Esophagus squamous epithelium (tissue), 5 donors: ENCODE measurements at regions not wholly inside any gene's neighbourhood (a gene's known extent, or its start where the extent isn't known, plus 50 kb on each side); places are given as distances from the start of the nearest gene placed in this dataset.

ENCODE experiments used
- DNase-seq: peaks from one replicate; lab custom pipeline; 2025; lab: John Stamatoyannopoulos, UW
- H3K27ac ChIP-seq, 4 donors: fragments of 200-600 bp; sonication (generic); one replicate each; pipeline ENCODE4 v1.5.1; 2016 to 2019; ENCODE audit warnings: mild to moderate bottlenecking in 1 of 4
- H3K27me3 ChIP-seq, 4 donors: fragments of 200-600 bp; sonication (generic); 1 replicate in 3 of 4; 2 replicates in 1 of 4; pipeline versions ENCODE4 v1.5.1 to v1.6.0; 2017 to 2021; ENCODE audit warnings: antibody characterized with exemption in 1 of 4
- H3K36me3 ChIP-seq, 3 donors: fragments of 200-600 bp; sonication (generic); one replicate each; pipeline ENCODE4 v1.5.1; 2016 to 2019
- H3K4me1 ChIP-seq, 3 donors: fragments of 200-600 bp; sonication (generic); one replicate each; pipeline ENCODE4 v1.5.1; 2017 to 2019
- H3K4me3 ChIP-seq, 4 donors: fragments of 200-600 bp; sonication (generic); 1 replicate in 3 of 4; 2 replicates in 1 of 4; pipeline ENCODE4 v1.5.1; 2016 to 2019; ENCODE audit warnings: mild to moderate bottlenecking in 2 of 4, moderate library complexity in 1 of 4
- H3K9me3 ChIP-seq, 3 donors: fragments of 200-600 bp; sonication (generic); one replicate each; pipeline ENCODE4 v1.5.1; 2016 to 2019
- POLR2A ChIP-seq, 4 donors: fragments of 450-650 bp; IDR thresholded peaks; one replicate each; pipeline ENCODE4 v1.6.1; 2017; ENCODE audit warnings: antibody characterized with exemption in 4 of 4, mild to moderate bottlenecking in 4 of 4, moderate library complexity in 3 of 4
- WGBS, 2 donors: methylation state at CpG; one replicate each; pipeline ENCODE4 v1.1.5; 2018; 5-methylcytosine and 5-hydroxymethylcytosine counted together
- intact Hi-C: fragments of 100-400 bp; cut with DNase I; formaldehyde crosslinking; loops from one replicate; pipeline ENCODE4 v1.15.0; 2022
- TF ChIP-seq, protein P1 (sequence below), 6 experiments: fragments of 450-650 bp in 4 of 6; fragments of 200-600 bp in 2 of 6; sonication (generic) in 2 of 6; IDR thresholded peaks; one replicate each; pipeline ENCODE4 v1.5.1; 2016 to 2019; ENCODE audit warnings: antibody characterized with exemption in 6 of 6, mild to moderate bottlenecking in 4 of 6, moderate library complexity in 4 of 6
- donor health status: DM: yes; HTN: yes; CAD: no.

DNA sequence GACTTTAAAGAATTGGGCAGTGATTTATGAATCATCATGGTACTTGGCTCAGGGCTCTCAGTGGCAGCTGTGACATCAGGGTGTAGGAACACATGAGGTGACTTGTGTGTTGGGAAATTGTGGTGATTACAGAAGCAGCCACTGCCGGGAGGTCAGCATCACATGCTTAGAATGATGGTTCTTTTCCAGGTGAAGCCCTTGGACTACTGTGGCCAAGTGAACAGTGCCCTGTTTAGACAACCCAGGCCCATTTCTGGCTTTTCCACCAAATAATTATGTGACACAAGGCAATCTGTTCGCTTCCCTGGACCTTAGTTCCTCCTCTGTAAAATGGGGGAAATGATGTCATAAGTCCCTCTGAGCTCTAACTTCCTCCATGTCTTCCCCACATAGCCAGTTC lies 139.7 kb upstream of the ROPN1 start:
- no peaks in the 10 kb centered on the region for H3K27me3 ChIP-seq
- H3K4me3 ChIP-seq: no peak overlapping the region
- TF ChIP-seq POLR2A (IDR thresholded peaks at IDR 0.05): no peak
- TF ChIP-seq, protein P1, sequence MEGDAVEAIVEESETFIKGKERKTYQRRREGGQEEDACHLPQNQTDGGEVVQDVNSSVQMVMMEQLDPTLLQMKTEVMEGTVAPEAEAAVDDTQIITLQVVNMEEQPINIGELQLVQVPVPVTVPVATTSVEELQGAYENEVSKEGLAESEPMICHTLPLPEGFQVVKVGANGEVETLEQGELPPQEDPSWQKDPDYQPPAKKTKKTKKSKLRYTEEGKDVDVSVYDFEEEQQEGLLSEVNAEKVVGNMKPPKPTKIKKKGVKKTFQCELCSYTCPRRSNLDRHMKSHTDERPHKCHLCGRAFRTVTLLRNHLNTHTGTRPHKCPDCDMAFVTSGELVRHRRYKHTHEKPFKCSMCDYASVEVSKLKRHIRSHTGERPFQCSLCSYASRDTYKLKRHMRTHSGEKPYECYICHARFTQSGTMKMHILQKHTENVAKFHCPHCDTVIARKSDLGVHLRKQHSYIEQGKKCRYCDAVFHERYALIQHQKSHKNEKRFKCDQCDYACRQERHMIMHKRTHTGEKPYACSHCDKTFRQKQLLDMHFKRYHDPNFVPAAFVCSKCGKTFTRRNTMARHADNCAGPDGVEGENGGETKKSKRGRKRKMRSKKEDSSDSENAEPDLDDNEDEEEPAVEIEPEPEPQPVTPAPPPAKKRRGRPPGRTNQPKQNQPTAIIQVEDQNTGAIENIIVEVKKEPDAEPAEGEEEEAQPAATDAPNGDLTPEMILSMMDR (IDR thresholded peaks at IDR 0.05): no peak
- 38 to 79% methylated on average over 2 of the region's 2 CpGs for WGBS, 2 donors
- no peaks in the 10 kb centered on the region for H3K4me1 ChIP-seq
- no peak for DNase-seq
- H3K9me3 ChIP-seq: no peaks in the 10 kb centered on the region
- intact Hi-C loops: no loop called here
- H3K36me3 ChIP-seq: no peaks in the 10 kb centered on the region
- H3K27ac ChIP-seq: no peak overlapping the region

DNA sequence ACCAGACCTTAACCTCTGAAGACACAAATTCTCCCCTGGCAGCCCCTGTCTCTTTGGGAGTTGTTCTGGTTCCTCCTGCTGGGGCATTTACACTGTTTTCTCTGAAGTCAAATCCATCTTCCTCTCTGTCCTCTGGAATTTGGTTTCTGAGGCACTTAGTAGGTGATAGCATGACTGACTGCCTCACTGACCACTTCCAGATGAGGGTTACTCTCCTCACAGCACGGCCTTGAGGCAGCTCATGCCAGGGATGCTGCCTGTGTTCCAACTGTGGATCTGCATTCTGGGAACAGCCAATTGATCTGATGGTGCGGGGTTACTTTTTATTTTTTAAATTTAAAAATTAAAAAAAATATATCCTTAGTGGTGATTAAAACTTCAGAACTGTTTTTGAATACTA lies 140.9 kb upstream of the ROPN1 start:
- Histone ChIP-seq H3K27me3 (no peaks in the 10 kb centered on the region), H3K27ac (no peak overlapping the region), H3K4me3 (no peak overlapping the region), H3K9me3 (no peaks in the 10 kb centered on the region), H3K4me1 (no peaks in the 10 kb centered on the region), H3K36me3 (no peaks in the 10 kb centered on the region)
- 28 to 65% methylated on average over 2 of the region's 2 CpGs for WGBS, 2 donors
- intact Hi-C loops: no loop called here
- no peak for DNase-seq
- TF ChIP-seq POLR2A (IDR thresholded peaks at IDR 0.05): no peak
- TF ChIP-seq, protein P1 (IDR thresholded peaks at IDR 0.05): no peak

GRCh38 chr3:124133366-124133940 lies 141.5 kb upstream of the ROPN1 start:
- Histone ChIP-seq H3K4me3 (no peak overlapping the region), H3K36me3 (no peaks in the 10 kb centered on the region), H3K9me3 (no peaks in the 10 kb centered on the region), H3K27me3 (no peaks in the 10 kb centered on the region), H3K4me1 (no peaks in the 10 kb centered on the region), H3K27ac (no peak overlapping the region)
- intact Hi-C loops: no loop called here
- DNase-seq: no peak
- TF ChIP-seq POLR2A (IDR thresholded peaks at IDR 0.05): no peak
- TF ChIP-seq, protein P1 (IDR thresholded peaks at IDR 0.05): no peak
- 85 to 87% methylated on average over 4 to 6 of the region's 6 CpGs for WGBS, 2 donors

DNA sequence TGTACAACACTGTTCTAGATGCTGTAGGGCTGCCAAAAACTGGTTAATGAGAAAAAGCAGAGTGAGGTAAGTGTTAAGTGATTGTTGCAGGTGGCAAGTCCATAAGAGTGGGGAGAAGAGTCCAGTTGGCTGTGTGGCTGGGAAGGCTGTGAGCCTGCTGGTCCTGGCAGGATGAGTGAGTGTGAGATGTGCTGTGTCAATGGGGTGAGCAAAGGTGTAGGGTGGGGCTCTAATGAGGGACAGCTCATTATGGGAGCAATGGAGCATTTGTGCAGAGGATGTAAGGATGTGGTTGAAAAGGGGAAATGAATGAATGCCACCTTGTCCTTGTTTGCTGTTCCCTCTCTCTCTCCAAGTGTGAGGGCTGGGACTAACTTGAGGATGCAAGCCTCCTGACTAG lies 145.3 kb upstream of the ROPN1 start:
- Histone ChIP-seq H3K4me3 (no peak overlapping the region), H3K36me3 (no peaks in the 10 kb centered on the region), H3K27ac (no peak overlapping the region), H3K4me1 (no peaks in the 10 kb centered on the region), H3K9me3 (no peaks in the 10 kb centered on the region), H3K27me3 (no peaks in the 10 kb centered on the region)
- intact Hi-C loops: no loop called here
- no peak for TF ChIP-seq POLR2A (IDR thresholded peaks at IDR 0.05)
- TF ChIP-seq, protein P1 (IDR thresholded peaks at IDR 0.05): no peak
- DNase-seq: no peak

DNA sequence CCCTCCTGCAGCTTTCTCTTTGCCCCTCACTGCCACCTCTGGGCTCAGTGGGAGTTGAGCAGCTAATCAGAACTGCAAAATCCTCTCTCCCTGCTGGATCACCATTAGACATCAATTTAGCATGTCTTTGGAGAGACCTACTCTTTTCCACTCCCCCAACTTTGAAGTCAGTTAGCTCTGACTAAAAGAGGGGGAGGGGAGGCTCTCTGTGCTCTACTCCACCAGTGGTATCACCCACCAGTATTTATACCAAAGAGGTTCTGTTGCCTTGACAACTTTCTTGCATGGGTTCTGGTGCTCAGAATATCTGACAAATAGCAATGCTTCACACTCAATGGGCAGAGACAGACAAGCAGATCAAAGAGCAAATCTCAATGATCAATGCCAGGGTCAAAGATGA lies 146.2 kb upstream of the ROPN1 start:
- TF ChIP-seq, protein P1 (IDR thresholded peaks at IDR 0.05): no peak
- no peaks in the 10 kb centered on the region for H3K36me3 ChIP-seq
- intact Hi-C loops: no loop called here
- no peak for DNase-seq
- no peak overlapping the region for H3K4me3 ChIP-seq
- no peak overlapping the region for H3K27ac ChIP-seq
- no peaks in the 10 kb centered on the region for H3K27me3 ChIP-seq
- H3K9me3 ChIP-seq: no peaks in the 10 kb centered on the region
- no peaks in the 10 kb centered on the region for H3K4me1 ChIP-seq
